ENCODE measurements at regions not wholly inside any gene's neighbourhood (a gene's known extent, or its start where the extent isn't known, plus 50 kb on each side); places are given as distances from the start of the nearest gene placed in this dataset.

GRCh38 chr5:6858419-6858818, 145.2 kb downstream of the TENT4A start:
- CTCF ChIA-PET: interaction anchor here (1.2 kb wide), 1 partner anchor 38 kb away, joined by 5 read pairs; no protein-coding TSS in a partner anchor
- DNase-seq (ENCODE audit: low spot score): no peak
- H3K4me3 Mint-ChIP-seq: no peak overlapping the region
- H3K9me3 Mint-ChIP-seq: peaks cover 39% of the 10 kb centered on the region
- H3K27ac Mint-ChIP-seq: no peak overlapping the region
- H3K27me3 Mint-ChIP-seq (ENCODE audit: low read depth): peaks cover 12% of the 10 kb centered on the region
- no peaks in the 10 kb centered on the region for H3K4me1 Mint-ChIP-seq
- POLR2A ChIA-PET: no interaction called here
- ATAC-seq: peak; percentile 38; the same call in 1 of the 2 replicates
- H3K36me3 Mint-ChIP-seq: peaks cover 14% of the 10 kb centered on the region
- TF ChIP-seq FOXP1 (CRISPR knock-in tag; IDR thresholded peaks at IDR 0.05; ENCODE audit: borderline replicate concordance) (no peak), USF1 (CRISPR knock-in tag; IDR thresholded peaks at IDR 0.05) (no peak)

DNA sequence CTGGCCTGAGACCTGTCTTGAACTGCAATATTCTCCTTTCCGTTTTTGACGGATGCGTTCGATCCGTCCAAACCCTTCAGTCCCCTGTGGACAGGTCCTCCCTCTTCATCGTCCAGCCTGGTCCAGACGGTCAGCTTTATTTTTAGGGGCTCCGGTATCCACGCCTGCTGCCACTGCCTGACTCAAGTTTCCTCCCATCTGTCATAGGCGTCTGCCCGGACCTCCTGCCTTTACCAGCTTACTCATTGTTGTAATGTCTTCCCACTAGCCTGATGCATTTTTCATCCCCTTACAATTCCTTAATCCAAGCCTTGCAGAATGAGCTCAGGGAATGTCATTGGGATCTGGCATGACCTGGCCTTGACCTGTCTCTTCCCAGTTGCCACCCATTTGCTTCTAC, 145.8 kb downstream of the TENT4A start:
- H3K4me3 Mint-ChIP-seq: no peak overlapping the region
- ATAC-seq: no peak
- H3K9me3 Mint-ChIP-seq: peaks cover 39% of the 10 kb centered on the region
- H3K4me1 Mint-ChIP-seq: no peaks in the 10 kb centered on the region
- H3K27ac Mint-ChIP-seq: no peak overlapping the region
- peaks cover 8% of the 10 kb centered on the region for H3K36me3 Mint-ChIP-seq
- H3K27me3 Mint-ChIP-seq (ENCODE audit: low read depth): peaks cover 12% of the 10 kb centered on the region
- no peak for DNase-seq (ENCODE audit: low spot score)
- POLR2A ChIA-PET: no interaction called here
- CTCF ChIA-PET: interaction anchor here (1.2 kb wide), 1 partner anchor 38 kb away, joined by 5 read pairs; no protein-coding TSS in a partner anchor
- TF ChIP-seq, protein P1, sequence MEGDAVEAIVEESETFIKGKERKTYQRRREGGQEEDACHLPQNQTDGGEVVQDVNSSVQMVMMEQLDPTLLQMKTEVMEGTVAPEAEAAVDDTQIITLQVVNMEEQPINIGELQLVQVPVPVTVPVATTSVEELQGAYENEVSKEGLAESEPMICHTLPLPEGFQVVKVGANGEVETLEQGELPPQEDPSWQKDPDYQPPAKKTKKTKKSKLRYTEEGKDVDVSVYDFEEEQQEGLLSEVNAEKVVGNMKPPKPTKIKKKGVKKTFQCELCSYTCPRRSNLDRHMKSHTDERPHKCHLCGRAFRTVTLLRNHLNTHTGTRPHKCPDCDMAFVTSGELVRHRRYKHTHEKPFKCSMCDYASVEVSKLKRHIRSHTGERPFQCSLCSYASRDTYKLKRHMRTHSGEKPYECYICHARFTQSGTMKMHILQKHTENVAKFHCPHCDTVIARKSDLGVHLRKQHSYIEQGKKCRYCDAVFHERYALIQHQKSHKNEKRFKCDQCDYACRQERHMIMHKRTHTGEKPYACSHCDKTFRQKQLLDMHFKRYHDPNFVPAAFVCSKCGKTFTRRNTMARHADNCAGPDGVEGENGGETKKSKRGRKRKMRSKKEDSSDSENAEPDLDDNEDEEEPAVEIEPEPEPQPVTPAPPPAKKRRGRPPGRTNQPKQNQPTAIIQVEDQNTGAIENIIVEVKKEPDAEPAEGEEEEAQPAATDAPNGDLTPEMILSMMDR (IDR thresholded peaks at IDR 0.05): no peak
- no peak for TF ChIP-seq ETV6 (CRISPR knock-in tag; IDR thresholded peaks at IDR 0.05)
- no peak for TF ChIP-seq MXD4 (CRISPR knock-in tag; IDR thresholded peaks at IDR 0.05; ENCODE audit: borderline replicate concordance)
- no peak for TF ChIP-seq EMX1 (CRISPR knock-in tag; IDR thresholded peaks at IDR 0.05)
- TF ChIP-seq CREM (CRISPR knock-in tag; IDR thresholded peaks at IDR 0.05): no peak
- no peak for TF ChIP-seq ELF4 (CRISPR knock-in tag; IDR thresholded peaks at IDR 0.05; ENCODE audit: low read depth)
- TF ChIP-seq ZNF317 (CRISPR knock-in tag; IDR thresholded peaks at IDR 0.05; ENCODE audit: borderline replicate concordance, low read depth): no peak
- TF ChIP-seq E2F5 (CRISPR knock-in tag; IDR thresholded peaks at IDR 0.05): no peak
- TF ChIP-seq AFF4 (CRISPR knock-in tag; IDR thresholded peaks at IDR 0.05; ENCODE audit: borderline replicate concordance): no peak
- TF ChIP-seq MYBL2 (CRISPR knock-in tag; IDR thresholded peaks at IDR 0.05): no peak
- TF ChIP-seq, protein P2, sequence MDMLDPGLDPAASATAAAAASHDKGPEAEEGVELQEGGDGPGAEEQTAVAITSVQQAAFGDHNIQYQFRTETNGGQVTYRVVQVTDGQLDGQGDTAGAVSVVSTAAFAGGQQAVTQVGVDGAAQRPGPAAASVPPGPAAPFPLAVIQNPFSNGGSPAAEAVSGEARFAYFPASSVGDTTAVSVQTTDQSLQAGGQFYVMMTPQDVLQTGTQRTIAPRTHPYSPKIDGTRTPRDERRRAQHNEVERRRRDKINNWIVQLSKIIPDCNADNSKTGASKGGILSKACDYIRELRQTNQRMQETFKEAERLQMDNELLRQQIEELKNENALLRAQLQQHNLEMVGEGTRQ (CRISPR knock-in tag; IDR thresholded peaks at IDR 0.05): no peak
- no peak for TF ChIP-seq ZNF281 (CRISPR knock-in tag; IDR thresholded peaks at IDR 0.05)
- no peak for TF ChIP-seq FOXP4 (CRISPR knock-in tag; IDR thresholded peaks at IDR 0.05)
- TF ChIP-seq, protein P3, sequence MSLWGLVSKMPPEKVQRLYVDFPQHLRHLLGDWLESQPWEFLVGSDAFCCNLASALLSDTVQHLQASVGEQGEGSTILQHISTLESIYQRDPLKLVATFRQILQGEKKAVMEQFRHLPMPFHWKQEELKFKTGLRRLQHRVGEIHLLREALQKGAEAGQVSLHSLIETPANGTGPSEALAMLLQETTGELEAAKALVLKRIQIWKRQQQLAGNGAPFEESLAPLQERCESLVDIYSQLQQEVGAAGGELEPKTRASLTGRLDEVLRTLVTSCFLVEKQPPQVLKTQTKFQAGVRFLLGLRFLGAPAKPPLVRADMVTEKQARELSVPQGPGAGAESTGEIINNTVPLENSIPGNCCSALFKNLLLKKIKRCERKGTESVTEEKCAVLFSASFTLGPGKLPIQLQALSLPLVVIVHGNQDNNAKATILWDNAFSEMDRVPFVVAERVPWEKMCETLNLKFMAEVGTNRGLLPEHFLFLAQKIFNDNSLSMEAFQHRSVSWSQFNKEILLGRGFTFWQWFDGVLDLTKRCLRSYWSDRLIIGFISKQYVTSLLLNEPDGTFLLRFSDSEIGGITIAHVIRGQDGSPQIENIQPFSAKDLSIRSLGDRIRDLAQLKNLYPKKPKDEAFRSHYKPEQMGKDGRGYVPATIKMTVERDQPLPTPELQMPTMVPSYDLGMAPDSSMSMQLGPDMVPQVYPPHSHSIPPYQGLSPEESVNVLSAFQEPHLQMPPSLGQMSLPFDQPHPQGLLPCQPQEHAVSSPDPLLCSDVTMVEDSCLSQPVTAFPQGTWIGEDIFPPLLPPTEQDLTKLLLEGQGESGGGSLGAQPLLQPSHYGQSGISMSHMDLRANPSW (CRISPR knock-in tag; conservative IDR thresholded peaks at IDR 0.05; ENCODE audit: low read depth): no peak
